ENCODE measurements at regions not wholly inside any gene's neighbourhood (a gene's known extent, or its start where the extent isn't known, plus 50 kb on each side); places are given as distances from the start of the nearest gene placed in this dataset.

DNA sequence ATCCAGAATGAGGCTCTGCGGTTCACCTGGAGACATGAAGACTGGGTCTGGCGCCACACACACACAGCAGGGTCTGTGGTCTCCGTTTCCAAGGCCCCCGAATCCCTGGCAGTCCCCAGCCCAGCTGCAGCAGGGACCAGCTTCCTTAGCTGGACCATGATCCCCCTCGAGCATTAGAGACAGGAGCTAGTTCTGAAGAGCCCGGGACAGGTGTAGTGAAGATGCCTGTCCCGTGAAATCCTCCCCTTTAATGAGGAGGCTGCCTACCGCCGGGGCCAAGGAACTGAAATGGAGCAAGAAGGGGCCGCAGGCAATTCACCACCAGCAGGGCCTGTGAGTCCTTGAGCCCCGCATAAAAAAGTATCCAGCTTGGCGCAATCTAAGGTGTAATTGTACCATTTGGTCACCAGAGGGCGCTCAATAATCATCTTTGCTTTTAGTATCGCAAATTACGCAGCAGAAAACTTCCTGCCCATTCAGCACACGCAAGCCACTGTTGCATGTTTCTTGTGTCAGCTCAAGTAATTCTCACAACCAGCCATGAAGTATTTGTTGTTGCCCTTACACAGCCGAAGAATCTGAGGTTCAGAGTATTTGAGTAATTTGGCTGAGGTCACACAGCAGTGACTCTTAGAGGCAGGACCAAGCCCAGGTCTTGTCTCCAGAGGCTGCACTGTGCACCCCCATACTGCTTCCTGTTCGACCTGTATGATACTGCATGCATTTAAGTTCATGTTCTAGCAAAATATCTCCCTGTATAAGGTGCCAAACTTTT lies 54.3 kb upstream of the PPP2R5C start:
- TF ChIP-seq, protein P1, sequence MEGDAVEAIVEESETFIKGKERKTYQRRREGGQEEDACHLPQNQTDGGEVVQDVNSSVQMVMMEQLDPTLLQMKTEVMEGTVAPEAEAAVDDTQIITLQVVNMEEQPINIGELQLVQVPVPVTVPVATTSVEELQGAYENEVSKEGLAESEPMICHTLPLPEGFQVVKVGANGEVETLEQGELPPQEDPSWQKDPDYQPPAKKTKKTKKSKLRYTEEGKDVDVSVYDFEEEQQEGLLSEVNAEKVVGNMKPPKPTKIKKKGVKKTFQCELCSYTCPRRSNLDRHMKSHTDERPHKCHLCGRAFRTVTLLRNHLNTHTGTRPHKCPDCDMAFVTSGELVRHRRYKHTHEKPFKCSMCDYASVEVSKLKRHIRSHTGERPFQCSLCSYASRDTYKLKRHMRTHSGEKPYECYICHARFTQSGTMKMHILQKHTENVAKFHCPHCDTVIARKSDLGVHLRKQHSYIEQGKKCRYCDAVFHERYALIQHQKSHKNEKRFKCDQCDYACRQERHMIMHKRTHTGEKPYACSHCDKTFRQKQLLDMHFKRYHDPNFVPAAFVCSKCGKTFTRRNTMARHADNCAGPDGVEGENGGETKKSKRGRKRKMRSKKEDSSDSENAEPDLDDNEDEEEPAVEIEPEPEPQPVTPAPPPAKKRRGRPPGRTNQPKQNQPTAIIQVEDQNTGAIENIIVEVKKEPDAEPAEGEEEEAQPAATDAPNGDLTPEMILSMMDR (IDR thresholded peaks at IDR 0.05; ENCODE audit: insufficient read depth, low read length, severe bottlenecking): peak; percentile 69
- Histone ChIP-seq H3K27me3 (ENCODE audit: control insufficient read depth, insufficient read depth, low read length) (no peaks in the 10 kb centered on the region), H3K36me3 (ENCODE audit: control insufficient read depth, insufficient read depth, low read length) (no peaks in the 10 kb centered on the region), H3K4me3 (ENCODE audit: low read depth, low read length) (no peak overlapping the region)
- FAIRE-seq (peak; percentile 99), DNase-seq (ENCODE audit: low read depth) (peak; percentile 70)

DNA sequence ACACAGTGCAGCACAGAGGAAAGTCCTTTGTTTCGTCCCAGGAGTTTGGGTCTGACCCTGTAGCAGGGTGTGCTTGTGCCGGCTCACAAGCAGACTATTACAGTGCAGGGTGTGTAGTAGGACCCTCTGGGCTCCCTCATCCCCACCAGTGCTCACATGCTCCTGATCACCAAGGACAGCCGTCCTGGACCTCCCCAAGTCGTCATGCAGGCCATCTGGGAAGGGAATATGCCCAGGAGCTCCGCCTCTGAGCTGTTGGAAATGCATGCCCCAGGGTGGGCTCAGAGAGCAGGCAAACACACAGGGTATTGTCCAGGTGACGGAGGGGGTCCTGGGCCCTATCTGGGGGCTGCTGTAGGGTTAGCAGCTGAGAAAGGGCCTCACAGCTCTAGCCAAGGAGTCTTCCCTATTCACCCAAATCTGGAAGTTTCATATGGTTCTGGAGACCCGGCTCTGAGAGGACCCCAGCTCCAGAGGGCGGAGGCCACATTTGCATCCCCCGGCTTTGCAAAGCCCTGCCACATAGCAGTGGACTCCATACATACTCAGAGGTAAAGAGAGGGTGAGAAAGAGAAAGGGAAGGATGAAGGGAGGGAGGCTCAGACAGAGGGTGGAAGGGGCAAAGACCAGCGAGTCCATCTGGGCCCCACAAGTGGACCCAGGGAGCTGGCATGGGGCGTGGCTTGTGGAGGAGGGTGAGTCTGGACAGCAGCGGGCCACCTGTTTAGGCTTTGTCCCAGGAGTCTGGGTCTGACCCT lies 53.5 kb upstream of the PPP2R5C start:
- Histone ChIP-seq H3K36me3 (ENCODE audit: control insufficient read depth, insufficient read depth, low read length) (no peaks in the 10 kb centered on the region), H3K4me3 (ENCODE audit: low read depth, low read length) (no peak overlapping the region), H3K27me3 (ENCODE audit: control insufficient read depth, insufficient read depth, low read length) (no peaks in the 10 kb centered on the region)
- DNase-seq (ENCODE audit: low read depth): no peak
- TF ChIP-seq, protein P1 (IDR thresholded peaks at IDR 0.05; ENCODE audit: insufficient read depth, low read length, severe bottlenecking): no peak
- no peak for FAIRE-seq

- H3K36me3 ChIP-seq (ENCODE audit: control insufficient read depth, insufficient read depth, low read length): no peaks in the 10 kb centered on the region
- no peak for DNase-seq (ENCODE audit: low read depth)
- no peak overlapping the region for H3K4me3 ChIP-seq (ENCODE audit: low read depth, low read length)
- TF ChIP-seq, protein P1 (IDR thresholded peaks at IDR 0.05; ENCODE audit: insufficient read depth, low read length, severe bottlenecking): no peak
- no peaks in the 10 kb centered on the region for H3K27me3 ChIP-seq (ENCODE audit: control insufficient read depth, insufficient read depth, low read length)
- FAIRE-seq: no peak
These were observed 52.5 kb upstream of the PPP2R5C start for GRCh38 chr14:101708853-101709532.

- FAIRE-seq (no peak), DNase-seq (ENCODE audit: low read depth) (no peak)
- Histone ChIP-seq H3K36me3 (ENCODE audit: control insufficient read depth, insufficient read depth, low read length) (no peaks in the 10 kb centered on the region), H3K4me3 (ENCODE audit: low read depth, low read length) (no peak overlapping the region), H3K27me3 (ENCODE audit: control insufficient read depth, insufficient read depth, low read length) (no peaks in the 10 kb centered on the region)
- TF ChIP-seq, protein P1 (IDR thresholded peaks at IDR 0.05; ENCODE audit: insufficient read depth, low read length, severe bottlenecking): no peak
These were observed 52.0 kb upstream of the PPP2R5C start for GRCh38 chr14:101709533-101709881.

- Histone ChIP-seq H3K36me3 (ENCODE audit: control insufficient read depth, insufficient read depth, low read length) (no peaks in the 10 kb centered on the region), H3K27me3 (ENCODE audit: control insufficient read depth, insufficient read depth, low read length) (no peaks in the 10 kb centered on the region), H3K4me3 (ENCODE audit: low read depth, low read length) (no peak overlapping the region)
- DNase-seq (ENCODE audit: low read depth) (peak; percentile 36), FAIRE-seq (no peak)
- TF ChIP-seq, protein P1 (IDR thresholded peaks at IDR 0.05; ENCODE audit: insufficient read depth, low read length, severe bottlenecking): no peak
These were observed 51.3 kb upstream of the PPP2R5C start for GRCh38 chr14:101709962-101710931.
